ENCODE measurements at regions not wholly inside any gene's neighbourhood (a gene's known extent, or its start where the extent isn't known, plus 50 kb on each side); places are given as distances from the start of the nearest gene placed in this dataset.

GRCh38 chr11:71366076-71366475 is 82.1 kb downstream of the DHCR7 start:
- TF ChIP-seq, protein P1, sequence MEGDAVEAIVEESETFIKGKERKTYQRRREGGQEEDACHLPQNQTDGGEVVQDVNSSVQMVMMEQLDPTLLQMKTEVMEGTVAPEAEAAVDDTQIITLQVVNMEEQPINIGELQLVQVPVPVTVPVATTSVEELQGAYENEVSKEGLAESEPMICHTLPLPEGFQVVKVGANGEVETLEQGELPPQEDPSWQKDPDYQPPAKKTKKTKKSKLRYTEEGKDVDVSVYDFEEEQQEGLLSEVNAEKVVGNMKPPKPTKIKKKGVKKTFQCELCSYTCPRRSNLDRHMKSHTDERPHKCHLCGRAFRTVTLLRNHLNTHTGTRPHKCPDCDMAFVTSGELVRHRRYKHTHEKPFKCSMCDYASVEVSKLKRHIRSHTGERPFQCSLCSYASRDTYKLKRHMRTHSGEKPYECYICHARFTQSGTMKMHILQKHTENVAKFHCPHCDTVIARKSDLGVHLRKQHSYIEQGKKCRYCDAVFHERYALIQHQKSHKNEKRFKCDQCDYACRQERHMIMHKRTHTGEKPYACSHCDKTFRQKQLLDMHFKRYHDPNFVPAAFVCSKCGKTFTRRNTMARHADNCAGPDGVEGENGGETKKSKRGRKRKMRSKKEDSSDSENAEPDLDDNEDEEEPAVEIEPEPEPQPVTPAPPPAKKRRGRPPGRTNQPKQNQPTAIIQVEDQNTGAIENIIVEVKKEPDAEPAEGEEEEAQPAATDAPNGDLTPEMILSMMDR (conservative IDR thresholded peaks at IDR 0.05; ENCODE audit: low read depth in 2 of 2), result no peak
- TF ChIP-seq POLR2AphosphoS5 (IDR thresholded peaks at IDR 0.05; ENCODE audit: low read depth) (no peak), ZNF331 (CRISPR knock-in tag; IDR thresholded peaks at IDR 0.05; ENCODE audit: low read depth) (no peak), CREB1 (CRISPR knock-in tag; IDR thresholded peaks at IDR 0.05; ENCODE audit: low read depth) (no peak), NANOG (IDR thresholded peaks at IDR 0.05; ENCODE audit: borderline replicate concordance) (no peak), EZH2phosphoT487 (IDR thresholded peaks at IDR 0.05; ENCODE audit: unreplicated experiment) (no peak), EZH2 (IDR thresholded peaks at IDR 0.05; ENCODE audit: low read depth, unreplicated experiment) (no peak), JUNB (IDR thresholded peaks at IDR 0.05; ENCODE audit: unreplicated experiment) (no peak), ZNF114 (CRISPR knock-in tag; IDR thresholded peaks at IDR 0.05) (no peak), STAT1 (IDR thresholded peaks at IDR 0.05; ENCODE audit: unreplicated experiment) (no peak)
- TF ChIP-seq, protein P2, sequence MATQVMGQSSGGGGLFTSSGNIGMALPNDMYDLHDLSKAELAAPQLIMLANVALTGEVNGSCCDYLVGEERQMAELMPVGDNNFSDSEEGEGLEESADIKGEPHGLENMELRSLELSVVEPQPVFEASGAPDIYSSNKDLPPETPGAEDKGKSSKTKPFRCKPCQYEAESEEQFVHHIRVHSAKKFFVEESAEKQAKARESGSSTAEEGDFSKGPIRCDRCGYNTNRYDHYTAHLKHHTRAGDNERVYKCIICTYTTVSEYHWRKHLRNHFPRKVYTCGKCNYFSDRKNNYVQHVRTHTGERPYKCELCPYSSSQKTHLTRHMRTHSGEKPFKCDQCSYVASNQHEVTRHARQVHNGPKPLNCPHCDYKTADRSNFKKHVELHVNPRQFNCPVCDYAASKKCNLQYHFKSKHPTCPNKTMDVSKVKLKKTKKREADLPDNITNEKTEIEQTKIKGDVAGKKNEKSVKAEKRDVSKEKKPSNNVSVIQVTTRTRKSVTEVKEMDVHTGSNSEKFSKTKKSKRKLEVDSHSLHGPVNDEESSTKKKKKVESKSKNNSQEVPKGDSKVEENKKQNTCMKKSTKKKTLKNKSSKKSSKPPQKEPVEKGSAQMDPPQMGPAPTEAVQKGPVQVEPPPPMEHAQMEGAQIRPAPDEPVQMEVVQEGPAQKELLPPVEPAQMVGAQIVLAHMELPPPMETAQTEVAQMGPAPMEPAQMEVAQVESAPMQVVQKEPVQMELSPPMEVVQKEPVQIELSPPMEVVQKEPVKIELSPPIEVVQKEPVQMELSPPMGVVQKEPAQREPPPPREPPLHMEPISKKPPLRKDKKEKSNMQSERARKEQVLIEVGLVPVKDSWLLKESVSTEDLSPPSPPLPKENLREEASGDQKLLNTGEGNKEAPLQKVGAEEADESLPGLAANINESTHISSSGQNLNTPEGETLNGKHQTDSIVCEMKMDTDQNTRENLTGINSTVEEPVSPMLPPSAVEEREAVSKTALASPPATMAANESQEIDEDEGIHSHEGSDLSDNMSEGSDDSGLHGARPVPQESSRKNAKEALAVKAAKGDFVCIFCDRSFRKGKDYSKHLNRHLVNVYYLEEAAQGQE (IDR thresholded peaks at IDR 0.05; ENCODE audit: unreplicated experiment), result no peak
- TF ChIP-seq, protein P3, sequence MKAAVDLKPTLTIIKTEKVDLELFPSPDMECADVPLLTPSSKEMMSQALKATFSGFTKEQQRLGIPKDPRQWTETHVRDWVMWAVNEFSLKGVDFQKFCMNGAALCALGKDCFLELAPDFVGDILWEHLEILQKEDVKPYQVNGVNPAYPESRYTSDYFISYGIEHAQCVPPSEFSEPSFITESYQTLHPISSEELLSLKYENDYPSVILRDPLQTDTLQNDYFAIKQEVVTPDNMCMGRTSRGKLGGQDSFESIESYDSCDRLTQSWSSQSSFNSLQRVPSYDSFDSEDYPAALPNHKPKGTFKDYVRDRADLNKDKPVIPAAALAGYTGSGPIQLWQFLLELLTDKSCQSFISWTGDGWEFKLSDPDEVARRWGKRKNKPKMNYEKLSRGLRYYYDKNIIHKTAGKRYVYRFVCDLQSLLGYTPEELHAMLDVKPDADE (IDR thresholded peaks at IDR 0.05), result no peak
- TF ChIP-seq, protein P4, sequence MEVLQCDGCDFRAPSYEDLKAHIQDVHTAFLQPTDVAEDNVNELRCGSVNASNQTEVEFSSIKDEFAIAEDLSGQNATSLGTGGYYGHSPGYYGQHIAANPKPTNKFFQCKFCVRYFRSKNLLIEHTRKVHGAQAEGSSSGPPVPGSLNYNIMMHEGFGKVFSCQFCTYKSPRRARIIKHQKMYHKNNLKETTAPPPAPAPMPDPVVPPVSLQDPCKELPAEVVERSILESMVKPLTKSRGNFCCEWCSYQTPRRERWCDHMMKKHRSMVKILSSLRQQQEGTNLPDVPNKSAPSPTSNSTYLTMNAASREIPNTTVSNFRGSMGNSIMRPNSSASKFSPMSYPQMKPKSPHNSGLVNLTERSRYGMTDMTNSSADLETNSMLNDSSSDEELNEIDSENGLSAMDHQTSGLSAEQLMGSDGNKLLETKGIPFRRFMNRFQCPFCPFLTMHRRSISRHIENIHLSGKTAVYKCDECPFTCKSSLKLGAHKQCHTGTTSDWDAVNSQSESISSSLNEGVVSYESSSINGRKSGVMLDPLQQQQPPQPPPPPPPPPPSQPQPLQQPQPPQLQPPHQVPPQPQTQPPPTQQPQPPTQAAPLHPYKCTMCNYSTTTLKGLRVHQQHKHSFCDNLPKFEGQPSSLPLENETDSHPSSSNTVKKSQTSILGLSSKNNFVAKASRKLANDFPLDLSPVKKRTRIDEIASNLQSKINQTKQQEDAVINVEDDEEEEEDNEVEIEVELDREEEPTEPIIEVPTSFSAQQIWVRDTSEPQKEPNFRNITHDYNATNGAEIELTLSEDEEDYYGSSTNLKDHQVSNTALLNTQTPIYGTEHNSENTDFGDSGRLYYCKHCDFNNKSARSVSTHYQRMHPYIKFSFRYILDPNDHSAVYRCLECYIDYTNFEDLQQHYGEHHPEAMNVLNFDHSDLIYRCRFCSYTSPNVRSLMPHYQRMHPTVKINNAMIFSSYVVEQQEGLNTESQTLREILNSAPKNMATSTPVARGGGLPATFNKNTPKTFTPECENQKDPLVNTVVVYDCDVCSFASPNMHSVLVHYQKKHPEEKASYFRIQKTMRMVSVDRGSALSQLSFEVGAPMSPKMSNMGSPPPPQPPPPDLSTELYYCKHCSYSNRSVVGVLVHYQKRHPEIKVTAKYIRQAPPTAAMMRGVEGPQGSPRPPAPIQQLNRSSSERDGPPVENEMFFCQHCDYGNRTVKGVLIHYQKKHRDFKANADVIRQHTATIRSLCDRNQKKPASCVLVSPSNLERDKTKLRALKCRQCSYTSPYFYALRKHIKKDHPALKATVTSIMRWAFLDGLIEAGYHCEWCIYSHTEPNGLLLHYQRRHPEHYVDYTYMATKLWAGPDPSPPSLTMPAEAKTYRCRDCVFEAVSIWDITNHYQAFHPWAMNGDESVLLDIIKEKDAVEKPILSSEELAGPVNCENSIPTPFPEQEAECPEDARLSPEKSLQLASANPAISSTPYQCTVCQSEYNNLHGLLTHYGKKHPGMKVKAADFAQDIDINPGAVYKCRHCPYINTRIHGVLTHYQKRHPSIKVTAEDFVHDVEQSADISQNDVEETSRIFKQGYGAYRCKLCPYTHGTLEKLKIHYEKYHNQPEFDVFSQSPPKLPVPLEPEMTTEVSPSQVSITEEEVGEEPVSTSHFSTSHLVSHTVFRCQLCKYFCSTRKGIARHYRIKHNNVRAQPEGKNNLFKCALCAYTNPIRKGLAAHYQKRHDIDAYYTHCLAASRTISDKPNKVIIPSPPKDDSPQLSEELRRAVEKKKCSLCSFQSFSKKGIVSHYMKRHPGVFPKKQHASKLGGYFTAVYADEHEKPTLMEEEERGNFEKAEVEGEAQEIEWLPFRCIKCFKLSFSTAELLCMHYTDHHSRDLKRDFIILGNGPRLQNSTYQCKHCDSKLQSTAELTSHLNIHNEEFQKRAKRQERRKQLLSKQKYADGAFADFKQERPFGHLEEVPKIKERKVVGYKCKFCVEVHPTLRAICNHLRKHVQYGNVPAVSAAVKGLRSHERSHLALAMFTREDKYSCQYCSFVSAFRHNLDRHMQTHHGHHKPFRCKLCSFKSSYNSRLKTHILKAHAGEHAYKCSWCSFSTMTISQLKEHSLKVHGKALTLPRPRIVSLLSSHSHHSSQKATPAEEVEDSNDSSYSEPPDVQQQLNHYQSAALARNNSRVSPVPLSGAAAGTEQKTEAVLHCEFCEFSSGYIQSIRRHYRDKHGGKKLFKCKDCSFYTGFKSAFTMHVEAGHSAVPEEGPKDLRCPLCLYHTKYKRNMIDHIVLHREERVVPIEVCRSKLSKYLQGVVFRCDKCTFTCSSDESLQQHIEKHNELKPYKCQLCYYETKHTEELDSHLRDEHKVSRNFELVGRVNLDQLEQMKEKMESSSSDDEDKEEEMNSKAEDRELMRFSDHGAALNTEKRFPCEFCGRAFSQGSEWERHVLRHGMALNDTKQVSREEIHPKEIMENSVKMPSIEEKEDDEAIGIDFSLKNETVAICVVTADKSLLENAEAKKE (CRISPR knock-in tag; IDR thresholded peaks at IDR 0.05), result no peak

All from GM23338 (cell line).